B cell (primary cell): ENCODE measurements at regions not wholly inside any gene's neighbourhood (a gene's known extent, or its start where the extent isn't known, plus 50 kb on each side); places are given as distances from the start of the nearest gene placed in this dataset.

ENCODE experiments used
- EZH2 ChIP-seq: IDR thresholded peaks from 2 replicates; pipeline ENCODE4 v1.6.1; 2012; ENCODE audit warnings: borderline replicate concordance, low read depth, mild to moderate bottlenecking, moderate library complexity, low read length; ENCODE audit not compliant: insufficient read depth, poor library complexity, severe bottlenecking
- TF ChIP-seq, protein P1 (sequence below): fragments of 200-600 bp; IDR thresholded peaks from one replicate; pipeline ENCODE4 v1.8.0; 2022; ENCODE audit warnings: antibody characterized with exemption, mild to moderate bottlenecking

DNA sequence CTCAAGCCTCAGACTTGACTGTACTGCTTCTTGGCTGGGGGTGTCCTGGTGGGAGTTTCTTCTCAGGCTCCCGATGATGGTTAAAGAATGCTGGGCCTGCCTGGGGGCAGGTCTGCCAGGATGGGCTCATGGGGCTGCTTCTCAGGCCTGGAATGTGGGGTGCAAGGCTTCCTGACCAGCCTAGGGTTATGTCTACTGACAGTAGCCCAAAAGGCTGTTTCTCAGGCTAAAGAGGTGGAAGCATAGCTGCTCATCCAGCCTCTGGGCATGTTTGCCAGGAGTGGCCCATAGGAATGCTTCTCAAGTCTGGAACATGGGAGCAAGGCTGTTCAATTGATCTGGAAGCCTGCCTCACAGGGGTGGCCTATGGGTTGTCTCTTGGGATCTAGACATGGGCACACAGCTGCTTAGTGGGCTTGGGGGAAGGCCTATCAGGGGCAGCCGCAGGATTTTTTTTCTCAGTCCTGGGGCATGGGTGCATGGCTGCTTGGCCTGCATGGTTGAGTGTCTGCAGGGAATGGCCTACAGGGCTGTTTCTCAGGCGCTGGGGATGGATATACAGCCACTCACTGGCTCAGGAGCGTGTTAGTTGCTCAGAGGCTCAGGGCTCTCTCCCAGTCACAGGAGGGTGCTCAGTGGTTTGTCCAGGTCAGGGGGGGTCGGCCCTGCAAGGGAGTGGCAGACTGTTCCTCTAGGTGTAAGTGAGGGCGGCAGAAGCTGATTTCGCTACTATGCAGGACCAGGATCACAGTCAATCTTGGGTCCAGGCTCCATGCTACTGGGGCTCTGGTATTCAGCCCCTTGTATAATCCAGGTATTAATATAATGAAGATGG lies 617.3 kb upstream of the REG3G start:
- TF ChIP-seq, protein P1, sequence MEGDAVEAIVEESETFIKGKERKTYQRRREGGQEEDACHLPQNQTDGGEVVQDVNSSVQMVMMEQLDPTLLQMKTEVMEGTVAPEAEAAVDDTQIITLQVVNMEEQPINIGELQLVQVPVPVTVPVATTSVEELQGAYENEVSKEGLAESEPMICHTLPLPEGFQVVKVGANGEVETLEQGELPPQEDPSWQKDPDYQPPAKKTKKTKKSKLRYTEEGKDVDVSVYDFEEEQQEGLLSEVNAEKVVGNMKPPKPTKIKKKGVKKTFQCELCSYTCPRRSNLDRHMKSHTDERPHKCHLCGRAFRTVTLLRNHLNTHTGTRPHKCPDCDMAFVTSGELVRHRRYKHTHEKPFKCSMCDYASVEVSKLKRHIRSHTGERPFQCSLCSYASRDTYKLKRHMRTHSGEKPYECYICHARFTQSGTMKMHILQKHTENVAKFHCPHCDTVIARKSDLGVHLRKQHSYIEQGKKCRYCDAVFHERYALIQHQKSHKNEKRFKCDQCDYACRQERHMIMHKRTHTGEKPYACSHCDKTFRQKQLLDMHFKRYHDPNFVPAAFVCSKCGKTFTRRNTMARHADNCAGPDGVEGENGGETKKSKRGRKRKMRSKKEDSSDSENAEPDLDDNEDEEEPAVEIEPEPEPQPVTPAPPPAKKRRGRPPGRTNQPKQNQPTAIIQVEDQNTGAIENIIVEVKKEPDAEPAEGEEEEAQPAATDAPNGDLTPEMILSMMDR, result no peak
- no peak for TF ChIP-seq EZH2
